Activated naive CD8-positive, alpha-beta T cell (primary cell): ENCODE measurements at regions not wholly inside any gene's neighbourhood (a gene's known extent, or its start where the extent isn't known, plus 50 kb on each side); places are given as distances from the start of the nearest gene placed in this dataset.

ENCODE experiments used
- H3K27ac Mint-ChIP-seq: one replicate; pipeline ENCODE4 v1.8.0; 2021; ENCODE audit warnings: mixed read lengths
- H3K27me3 Mint-ChIP-seq: one replicate; pipeline ENCODE4 v1.8.0; 2021; ENCODE audit warnings: mixed read lengths
- H3K36me3 Mint-ChIP-seq: one replicate; pipeline ENCODE4 v1.8.0; 2021; ENCODE audit warnings: mixed read lengths
- H3K4me1 Mint-ChIP-seq: one replicate; pipeline ENCODE4 v1.8.0; 2021; ENCODE audit warnings: low read depth, mixed read lengths
- H3K4me3 Mint-ChIP-seq: one replicate; pipeline ENCODE4 v1.8.0; 2021; ENCODE audit warnings: mild to moderate bottlenecking, mixed read lengths
- H3K9me3 Mint-ChIP-seq: one replicate; pipeline ENCODE4 v1.8.0; 2021; ENCODE audit warnings: low read depth, mixed read lengths

DNA sequence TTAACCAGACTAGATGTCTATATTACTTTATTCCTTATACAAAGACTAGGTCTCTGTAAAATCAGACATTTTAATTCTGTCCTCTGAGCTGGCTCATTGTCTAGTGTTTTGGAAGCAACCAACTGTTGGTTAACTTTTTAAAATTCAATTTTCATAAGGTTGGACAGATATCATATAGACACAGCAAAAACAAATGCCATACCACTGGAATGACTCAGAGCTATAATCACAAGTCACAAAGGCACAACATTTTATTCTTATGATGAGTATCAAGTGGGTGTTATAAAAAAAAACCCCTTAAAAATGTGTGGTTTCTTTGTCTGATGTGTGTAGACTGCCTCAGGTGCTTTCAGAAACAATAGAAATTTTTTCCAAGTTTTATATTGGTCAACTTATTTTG is 296.2 kb upstream of the MARCKS start:
- no peaks in the 10 kb centered on the region for H3K4me1 Mint-ChIP-seq
- no peaks in the 10 kb centered on the region for H3K36me3 Mint-ChIP-seq
- no peak overlapping the region for H3K27ac Mint-ChIP-seq
- H3K9me3 Mint-ChIP-seq, result no peaks in the 10 kb centered on the region
- no peak overlapping the region for H3K4me3 Mint-ChIP-seq
- peaks cover 2% of the 10 kb centered on the region for H3K27me3 Mint-ChIP-seq

DNA sequence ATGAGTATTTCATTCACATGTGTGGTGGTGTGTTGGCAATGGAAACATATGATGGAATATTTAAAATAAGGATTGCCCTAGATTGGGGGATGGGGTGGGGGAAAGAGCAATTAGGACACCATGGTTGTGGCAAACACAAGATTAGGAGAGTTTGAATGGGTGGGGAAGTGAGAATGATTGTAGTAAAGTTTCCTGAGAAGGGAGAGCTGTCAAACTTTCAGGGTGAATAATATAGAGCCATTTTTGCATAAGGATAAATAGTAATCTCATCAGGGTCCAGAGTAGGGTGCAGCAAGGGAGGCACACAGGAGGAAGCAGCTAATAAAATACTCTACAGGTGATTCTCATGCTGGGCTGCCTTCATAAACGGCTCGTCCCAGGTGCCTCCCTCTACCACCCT is 294.9 kb upstream of the MARCKS start:
- Mint-ChIP-seq H3K4me3 (no peak overlapping the region), H3K9me3 (no peaks in the 10 kb centered on the region), H3K36me3 (no peaks in the 10 kb centered on the region), H3K4me1 (no peaks in the 10 kb centered on the region), H3K27ac (no peak overlapping the region), H3K27me3 (peaks cover 2% of the 10 kb centered on the region)

DNA sequence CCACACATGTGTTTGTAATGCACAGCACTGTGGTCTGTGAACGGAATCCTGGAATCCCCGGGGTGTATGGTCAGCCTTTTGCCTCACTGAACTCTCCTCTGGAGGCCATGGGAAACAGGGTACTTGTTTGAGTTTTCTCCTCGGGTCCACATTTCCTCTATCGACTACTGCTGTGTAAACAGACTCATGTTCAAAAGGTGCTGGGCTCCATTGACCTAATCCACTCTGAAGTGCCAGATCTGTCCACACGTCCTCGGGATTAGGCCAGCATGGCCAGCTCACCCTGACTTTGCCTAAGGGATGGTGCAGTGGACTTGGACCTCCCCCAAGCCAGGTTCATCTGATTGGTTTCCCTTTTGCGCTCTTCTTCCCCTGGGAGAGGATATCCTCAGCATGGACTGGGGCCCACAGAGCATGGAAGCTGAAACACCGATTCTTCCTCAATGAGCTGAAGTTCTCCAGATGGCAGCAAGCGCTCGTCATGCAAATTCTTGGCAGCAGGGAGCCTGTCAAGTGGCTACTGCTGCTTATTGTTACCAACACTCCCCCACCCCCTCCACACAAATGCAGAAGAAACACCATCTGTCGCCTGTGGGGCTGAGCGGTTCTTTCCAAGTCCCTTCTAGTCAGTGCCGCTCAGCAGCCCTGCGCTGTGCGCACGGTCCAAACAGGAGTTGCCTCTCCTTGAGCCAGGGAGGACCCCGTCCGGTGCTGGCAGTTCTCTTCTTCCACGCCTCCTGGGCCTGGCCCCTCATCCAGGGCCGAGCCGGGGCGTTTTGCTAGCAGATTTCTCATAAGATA is 292.6 kb upstream of the MARCKS start:
- Mint-ChIP-seq H3K36me3 (no peaks in the 10 kb centered on the region), H3K9me3 (no peaks in the 10 kb centered on the region), H3K27ac (no peak overlapping the region), H3K27me3 (peaks cover 2% of the 10 kb centered on the region), H3K4me1 (no peaks in the 10 kb centered on the region), H3K4me3 (no peak overlapping the region)

GRCh38 chr6:113565306-113565705 is 291.8 kb upstream of the MARCKS start:
- Mint-ChIP-seq H3K27me3 (peaks cover 2% of the 10 kb centered on the region), H3K4me3 (no peak overlapping the region), H3K36me3 (no peaks in the 10 kb centered on the region), H3K4me1 (no peaks in the 10 kb centered on the region), H3K9me3 (no peaks in the 10 kb centered on the region), H3K27ac (no peak overlapping the region)

DNA sequence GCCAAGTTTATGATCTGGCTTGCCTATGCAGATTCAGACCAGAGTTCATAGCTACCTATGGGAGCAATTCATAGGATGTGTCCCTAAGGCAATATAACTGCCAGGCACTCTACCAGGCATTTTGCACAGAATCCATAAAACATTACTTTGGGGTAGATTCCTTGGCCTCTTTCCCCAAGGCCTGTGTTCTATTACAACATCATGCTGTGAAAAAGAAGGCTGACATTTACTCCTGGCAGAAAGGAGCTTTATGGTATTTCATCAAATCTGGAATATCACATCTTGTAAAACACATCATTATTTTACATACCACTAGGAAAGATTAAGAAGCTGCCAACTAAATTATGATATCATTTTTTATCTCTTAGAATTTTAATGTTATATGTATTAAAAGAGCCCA is 287.0 kb upstream of the MARCKS start:
- H3K27me3 Mint-ChIP-seq, result peaks cover 6% of the 10 kb centered on the region
- H3K4me1 Mint-ChIP-seq, result no peaks in the 10 kb centered on the region
- no peaks in the 10 kb centered on the region for H3K9me3 Mint-ChIP-seq
- H3K4me3 Mint-ChIP-seq, result no peak overlapping the region
- no peak overlapping the region for H3K27ac Mint-ChIP-seq
- H3K36me3 Mint-ChIP-seq, result no peaks in the 10 kb centered on the region

DNA sequence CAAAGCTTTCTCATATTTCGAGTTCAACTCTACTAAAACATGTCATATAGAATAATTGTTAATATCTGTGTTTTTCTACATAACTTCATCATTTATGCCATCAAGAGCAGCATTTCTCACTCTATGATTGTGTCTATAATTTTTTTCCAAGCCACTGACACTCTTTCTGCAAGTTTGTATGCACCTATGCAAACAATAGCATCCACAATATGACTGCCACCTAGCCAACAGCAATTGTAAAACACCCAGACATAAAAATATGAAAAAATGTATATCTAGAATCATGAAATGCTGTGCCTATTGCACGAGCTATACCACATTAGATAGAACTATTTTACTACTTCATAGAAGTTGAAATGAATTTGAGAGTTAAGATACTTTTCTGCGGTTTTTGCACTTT is 286.5 kb upstream of the MARCKS start:
- no peak overlapping the region for H3K4me3 Mint-ChIP-seq
- H3K27me3 Mint-ChIP-seq, result peaks cover 6% of the 10 kb centered on the region
- H3K36me3 Mint-ChIP-seq, result no peaks in the 10 kb centered on the region
- H3K27ac Mint-ChIP-seq, result no peak overlapping the region
- H3K9me3 Mint-ChIP-seq, result no peaks in the 10 kb centered on the region
- H3K4me1 Mint-ChIP-seq, result no peaks in the 10 kb centered on the region

GRCh38 chr6:113574147-113574546 is 283.0 kb upstream of the MARCKS start:
- Mint-ChIP-seq H3K9me3 (no peaks in the 10 kb centered on the region), H3K27ac (no peak overlapping the region), H3K36me3 (no peaks in the 10 kb centered on the region), H3K27me3 (peaks cover 13% of the 10 kb centered on the region), H3K4me1 (no peaks in the 10 kb centered on the region), H3K4me3 (no peak overlapping the region)

GRCh38 chr6:113576310-113576709 is 280.8 kb upstream of the MARCKS start:
- no peak overlapping the region for H3K4me3 Mint-ChIP-seq

GRCh38 chr6:113578691-113579090 is 278.5 kb upstream of the MARCKS start:
- Mint-ChIP-seq H3K9me3 (no peaks in the 10 kb centered on the region), H3K4me3 (no peak overlapping the region), H3K27ac (no peak overlapping the region), H3K4me1 (no peaks in the 10 kb centered on the region), H3K27me3 (peaks cover 13% of the 10 kb centered on the region), H3K36me3 (no peaks in the 10 kb centered on the region)

More at GRCh38 chr6:113576310-113576709, 280.8 kb upstream of the MARCKS start:
- no peaks in the 10 kb centered on the region for H3K36me3 Mint-ChIP-seq
- H3K27ac Mint-ChIP-seq, result no peak overlapping the region
- no peaks in the 10 kb centered on the region for H3K4me1 Mint-ChIP-seq
- H3K9me3 Mint-ChIP-seq, result no peaks in the 10 kb centered on the region
- H3K27me3 Mint-ChIP-seq, result peaks cover 13% of the 10 kb centered on the region

- H3K36me3 Mint-ChIP-seq, result no peaks in the 10 kb centered on the region
- H3K4me3 Mint-ChIP-seq, result no peak overlapping the region
- H3K27me3 Mint-ChIP-seq, result peaks cover 6% of the 10 kb centered on the region
- H3K4me1 Mint-ChIP-seq, result no peaks in the 10 kb centered on the region
- H3K27ac Mint-ChIP-seq, result no peak overlapping the region
- H3K9me3 Mint-ChIP-seq, result no peaks in the 10 kb centered on the region
Observed at GRCh38 chr6:113584767-113585166, 272.4 kb upstream of the MARCKS start.

DNA sequence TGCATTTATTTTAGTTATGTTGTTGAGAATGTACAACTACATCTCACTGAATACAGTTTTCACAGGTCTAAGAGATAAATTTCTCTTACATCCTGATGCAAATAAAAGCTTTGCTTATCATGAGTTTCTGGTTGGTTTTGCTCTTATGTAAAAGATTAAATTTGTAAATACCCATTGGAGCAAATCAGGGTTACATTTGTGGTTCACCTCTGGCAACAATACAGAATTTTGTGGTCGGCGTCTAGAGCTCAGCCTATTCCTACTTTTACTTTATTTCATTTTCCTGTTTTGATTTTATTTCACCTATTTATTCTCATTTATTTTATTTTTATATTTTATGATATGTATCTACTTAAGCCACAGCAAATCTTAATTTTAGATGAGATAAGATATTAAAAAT is 271.9 kb upstream of the MARCKS start:
- Mint-ChIP-seq H3K27me3 (peaks cover 7% of the 10 kb centered on the region), H3K4me3 (no peak overlapping the region), H3K9me3 (no peaks in the 10 kb centered on the region), H3K4me1 (no peaks in the 10 kb centered on the region), H3K27ac (no peak overlapping the region), H3K36me3 (no peaks in the 10 kb centered on the region)

GRCh38 chr6:113586413-113587077 is 270.6 kb upstream of the MARCKS start:
- no peak overlapping the region for H3K27ac Mint-ChIP-seq
- no peaks in the 10 kb centered on the region for H3K36me3 Mint-ChIP-seq
- H3K4me1 Mint-ChIP-seq, result no peaks in the 10 kb centered on the region
- peaks cover 7% of the 10 kb centered on the region for H3K27me3 Mint-ChIP-seq
- no peak overlapping the region for H3K4me3 Mint-ChIP-seq
- no peaks in the 10 kb centered on the region for H3K9me3 Mint-ChIP-seq

- H3K4me3 Mint-ChIP-seq, result no peak overlapping the region
- no peak overlapping the region for H3K27ac Mint-ChIP-seq
- H3K36me3 Mint-ChIP-seq, result no peaks in the 10 kb centered on the region
- peaks cover 6% of the 10 kb centered on the region for H3K27me3 Mint-ChIP-seq
- H3K9me3 Mint-ChIP-seq, result no peaks in the 10 kb centered on the region
- H3K4me1 Mint-ChIP-seq, result no peaks in the 10 kb centered on the region
Observed at GRCh38 chr6:113587078-113587699, 270.0 kb upstream of the MARCKS start.

DNA sequence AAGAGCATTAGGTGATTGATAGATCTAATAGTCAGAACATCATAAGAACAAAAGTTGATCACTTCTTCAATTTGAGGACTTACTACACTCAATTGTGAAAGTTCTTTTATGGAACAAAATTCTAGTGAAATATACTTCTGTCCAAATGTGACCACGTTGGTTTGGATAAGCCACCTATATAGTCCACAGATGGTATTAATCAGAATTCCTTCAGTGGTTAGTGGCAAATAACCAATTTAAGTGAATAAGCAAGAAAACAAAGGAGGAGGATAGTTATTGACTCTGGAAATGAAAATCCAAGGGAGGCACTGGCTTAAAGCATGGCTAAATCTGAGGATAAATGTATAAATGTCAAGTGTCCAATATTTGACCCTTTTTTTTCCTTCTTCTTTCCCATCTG is 268.5 kb upstream of the MARCKS start:
- H3K27ac Mint-ChIP-seq, result no peak overlapping the region
- H3K4me3 Mint-ChIP-seq, result no peak overlapping the region
- H3K36me3 Mint-ChIP-seq, result no peaks in the 10 kb centered on the region
- H3K27me3 Mint-ChIP-seq, result peaks cover 4% of the 10 kb centered on the region
- H3K9me3 Mint-ChIP-seq, result no peaks in the 10 kb centered on the region
- H3K4me1 Mint-ChIP-seq, result no peaks in the 10 kb centered on the region
